ENCODE measurements at regions not wholly inside any gene's neighbourhood (a gene's known extent, or its start where the extent isn't known, plus 50 kb on each side); places are given as distances from the start of the nearest gene placed in this dataset.

GRCh38 chr14:85799668-85800067, 269.7 kb downstream of the FLRT2 start:
- TF ChIP-seq EZH2 (IDR thresholded peaks at IDR 0.05; ENCODE audit: borderline replicate concordance, low read depth, low read length, poor library complexity, severe bottlenecking): no peak
- TF ChIP-seq, protein P1, sequence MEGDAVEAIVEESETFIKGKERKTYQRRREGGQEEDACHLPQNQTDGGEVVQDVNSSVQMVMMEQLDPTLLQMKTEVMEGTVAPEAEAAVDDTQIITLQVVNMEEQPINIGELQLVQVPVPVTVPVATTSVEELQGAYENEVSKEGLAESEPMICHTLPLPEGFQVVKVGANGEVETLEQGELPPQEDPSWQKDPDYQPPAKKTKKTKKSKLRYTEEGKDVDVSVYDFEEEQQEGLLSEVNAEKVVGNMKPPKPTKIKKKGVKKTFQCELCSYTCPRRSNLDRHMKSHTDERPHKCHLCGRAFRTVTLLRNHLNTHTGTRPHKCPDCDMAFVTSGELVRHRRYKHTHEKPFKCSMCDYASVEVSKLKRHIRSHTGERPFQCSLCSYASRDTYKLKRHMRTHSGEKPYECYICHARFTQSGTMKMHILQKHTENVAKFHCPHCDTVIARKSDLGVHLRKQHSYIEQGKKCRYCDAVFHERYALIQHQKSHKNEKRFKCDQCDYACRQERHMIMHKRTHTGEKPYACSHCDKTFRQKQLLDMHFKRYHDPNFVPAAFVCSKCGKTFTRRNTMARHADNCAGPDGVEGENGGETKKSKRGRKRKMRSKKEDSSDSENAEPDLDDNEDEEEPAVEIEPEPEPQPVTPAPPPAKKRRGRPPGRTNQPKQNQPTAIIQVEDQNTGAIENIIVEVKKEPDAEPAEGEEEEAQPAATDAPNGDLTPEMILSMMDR (conservative IDR thresholded peaks at IDR 0.05; ENCODE audit: low read depth, low read length): no peak
